NB4 (cell line): ENCODE measurements at regions not wholly inside any gene's neighbourhood (a gene's known extent, or its start where the extent isn't known, plus 50 kb on each side); places are given as distances from the start of the nearest gene placed in this dataset.

ENCODE experiments used
- MYC ChIP-seq: IDR thresholded peaks from 2 replicates; pipeline ENCODE4 v1.6.1; 2011; ENCODE audit warnings: low read depth, low read length
- TF ChIP-seq, protein P1 (sequence below): IDR thresholded peaks from one replicate; pipeline ENCODE4 v1.5.1; 2012; ENCODE audit warnings: low read depth, low read length
- TF ChIP-seq, protein P2 (sequence below): IDR thresholded peaks from 2 replicates; pipeline ENCODE4 v1.6.1; 2011; ENCODE audit warnings: low read depth, low read length

DNA sequence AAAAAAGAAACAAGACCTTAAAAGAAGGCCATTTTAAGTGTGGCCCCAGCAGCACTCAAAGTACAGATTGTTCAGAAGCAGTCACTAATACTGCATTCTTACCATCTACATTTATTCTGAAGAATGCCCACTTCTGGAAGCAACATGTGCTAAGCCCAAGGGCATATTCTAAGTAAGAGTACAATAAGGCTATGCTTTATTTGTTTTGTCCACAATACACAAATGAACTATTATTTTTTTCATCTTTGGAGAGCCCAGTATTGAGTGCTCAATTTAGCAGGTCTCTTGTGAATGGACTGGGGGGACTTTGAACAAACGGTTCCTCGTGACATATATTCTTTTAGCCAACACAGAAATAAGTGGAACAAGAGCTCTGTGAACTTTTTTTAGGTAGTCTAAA lies 191.4 kb upstream of the CHORDC1 start:
- TF ChIP-seq, protein P1, sequence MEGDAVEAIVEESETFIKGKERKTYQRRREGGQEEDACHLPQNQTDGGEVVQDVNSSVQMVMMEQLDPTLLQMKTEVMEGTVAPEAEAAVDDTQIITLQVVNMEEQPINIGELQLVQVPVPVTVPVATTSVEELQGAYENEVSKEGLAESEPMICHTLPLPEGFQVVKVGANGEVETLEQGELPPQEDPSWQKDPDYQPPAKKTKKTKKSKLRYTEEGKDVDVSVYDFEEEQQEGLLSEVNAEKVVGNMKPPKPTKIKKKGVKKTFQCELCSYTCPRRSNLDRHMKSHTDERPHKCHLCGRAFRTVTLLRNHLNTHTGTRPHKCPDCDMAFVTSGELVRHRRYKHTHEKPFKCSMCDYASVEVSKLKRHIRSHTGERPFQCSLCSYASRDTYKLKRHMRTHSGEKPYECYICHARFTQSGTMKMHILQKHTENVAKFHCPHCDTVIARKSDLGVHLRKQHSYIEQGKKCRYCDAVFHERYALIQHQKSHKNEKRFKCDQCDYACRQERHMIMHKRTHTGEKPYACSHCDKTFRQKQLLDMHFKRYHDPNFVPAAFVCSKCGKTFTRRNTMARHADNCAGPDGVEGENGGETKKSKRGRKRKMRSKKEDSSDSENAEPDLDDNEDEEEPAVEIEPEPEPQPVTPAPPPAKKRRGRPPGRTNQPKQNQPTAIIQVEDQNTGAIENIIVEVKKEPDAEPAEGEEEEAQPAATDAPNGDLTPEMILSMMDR = no peak
- no peak for TF ChIP-seq MYC
- TF ChIP-seq, protein P2, sequence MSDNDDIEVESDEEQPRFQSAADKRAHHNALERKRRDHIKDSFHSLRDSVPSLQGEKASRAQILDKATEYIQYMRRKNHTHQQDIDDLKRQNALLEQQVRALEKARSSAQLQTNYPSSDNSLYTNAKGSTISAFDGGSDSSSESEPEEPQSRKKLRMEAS = no peak
